ENCODE measurements at regions not wholly inside any gene's neighbourhood (a gene's known extent, or its start where the extent isn't known, plus 50 kb on each side); places are given as distances from the start of the nearest gene placed in this dataset.

- TF ChIP-seq, protein P1, sequence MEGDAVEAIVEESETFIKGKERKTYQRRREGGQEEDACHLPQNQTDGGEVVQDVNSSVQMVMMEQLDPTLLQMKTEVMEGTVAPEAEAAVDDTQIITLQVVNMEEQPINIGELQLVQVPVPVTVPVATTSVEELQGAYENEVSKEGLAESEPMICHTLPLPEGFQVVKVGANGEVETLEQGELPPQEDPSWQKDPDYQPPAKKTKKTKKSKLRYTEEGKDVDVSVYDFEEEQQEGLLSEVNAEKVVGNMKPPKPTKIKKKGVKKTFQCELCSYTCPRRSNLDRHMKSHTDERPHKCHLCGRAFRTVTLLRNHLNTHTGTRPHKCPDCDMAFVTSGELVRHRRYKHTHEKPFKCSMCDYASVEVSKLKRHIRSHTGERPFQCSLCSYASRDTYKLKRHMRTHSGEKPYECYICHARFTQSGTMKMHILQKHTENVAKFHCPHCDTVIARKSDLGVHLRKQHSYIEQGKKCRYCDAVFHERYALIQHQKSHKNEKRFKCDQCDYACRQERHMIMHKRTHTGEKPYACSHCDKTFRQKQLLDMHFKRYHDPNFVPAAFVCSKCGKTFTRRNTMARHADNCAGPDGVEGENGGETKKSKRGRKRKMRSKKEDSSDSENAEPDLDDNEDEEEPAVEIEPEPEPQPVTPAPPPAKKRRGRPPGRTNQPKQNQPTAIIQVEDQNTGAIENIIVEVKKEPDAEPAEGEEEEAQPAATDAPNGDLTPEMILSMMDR (conservative IDR thresholded peaks at IDR 0.05 in 1 of 2, IDR thresholded peaks at IDR 0.05 in 1 of 2; ENCODE audit: low read depth in 1 of 2, low read length in 2 of 2), result no peak
- no peak for TF ChIP-seq EZH2 (IDR thresholded peaks at IDR 0.05; ENCODE audit: low read length, missing control alignments)
Measured at GRCh38 chr1:214767221-214767620, 164.2 kb downstream of the CENPF start.
